Stimulated activated CD4-positive, alpha-beta T cell treated with anti-CD3 and anti-CD28 coated beads, Interleukin-12 subunit alpha, Interleukin-12 subunit beta, amount 100 ng/mL, for 24 hours (primary cell): ENCODE measurements at regions not wholly inside any gene's neighbourhood (a gene's known extent, or its start where the extent isn't known, plus 50 kb on each side); places are given as distances from the start of the nearest gene placed in this dataset.
"Not testable (repeated sequence)": the region's sequence is repeated elsewhere in the genome, so short reads cannot be mapped to it uniquely, and the experiment has no call there.

Experiments used
- DNase-seq, 2 experiments: peaks; one replicate each; pipeline ENCODE4 v3.0.0-alpha.2; 2020; ENCODE audit warnings: low read depth in 2 of 2

DNA sequence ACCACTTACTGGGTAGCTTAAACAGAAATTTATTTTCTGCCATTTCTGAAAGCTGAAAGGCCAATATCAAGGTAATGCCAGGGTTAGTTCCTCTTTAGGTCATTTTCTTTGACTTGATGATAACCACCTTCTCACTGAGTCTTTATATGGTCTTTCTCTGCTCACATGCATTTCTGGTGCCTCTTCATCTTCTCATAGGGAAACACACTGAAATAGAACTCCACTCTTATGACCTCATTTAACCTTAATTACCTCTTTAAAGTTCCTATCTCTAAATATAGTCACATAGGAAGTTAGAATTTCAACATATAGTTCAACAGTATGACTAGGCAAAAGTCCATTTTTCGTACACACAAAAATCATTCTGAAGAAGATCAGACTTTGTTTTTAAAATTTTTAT lies 616.8 kb upstream of the VRK2 start:
- DNase-seq = no peak

- no peak for DNase-seq
These were observed 614.1 kb upstream of the VRK2 start for GRCh38 chr2:57432528-57432927.

GRCh38 chr2:57434441-57434840 lies 612.2 kb upstream of the VRK2 start:
- DNase-seq = no peak

GRCh38 chr2:57434972-57435371 lies 611.6 kb upstream of the VRK2 start:
- no peak for DNase-seq

DNA sequence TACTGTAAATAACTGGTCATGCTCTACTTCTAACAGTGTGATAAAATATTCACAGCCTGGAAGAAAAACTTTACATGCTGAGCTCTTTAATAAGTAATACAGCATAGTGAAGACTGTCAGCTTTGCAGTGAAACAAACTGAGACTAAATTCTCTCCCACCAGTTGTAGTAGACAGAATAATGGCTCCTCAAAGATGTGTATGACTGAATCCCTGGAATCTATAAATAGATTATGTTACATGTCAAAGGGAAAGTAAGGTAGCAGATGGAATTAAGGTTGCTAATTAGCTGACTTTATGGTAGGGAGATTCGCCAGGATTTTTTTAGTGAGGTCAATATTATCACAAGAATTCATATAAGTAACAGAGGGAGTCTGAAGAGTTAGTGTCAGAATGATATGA lies 609.5 kb upstream of the VRK2 start:
- no peak for DNase-seq

DNA sequence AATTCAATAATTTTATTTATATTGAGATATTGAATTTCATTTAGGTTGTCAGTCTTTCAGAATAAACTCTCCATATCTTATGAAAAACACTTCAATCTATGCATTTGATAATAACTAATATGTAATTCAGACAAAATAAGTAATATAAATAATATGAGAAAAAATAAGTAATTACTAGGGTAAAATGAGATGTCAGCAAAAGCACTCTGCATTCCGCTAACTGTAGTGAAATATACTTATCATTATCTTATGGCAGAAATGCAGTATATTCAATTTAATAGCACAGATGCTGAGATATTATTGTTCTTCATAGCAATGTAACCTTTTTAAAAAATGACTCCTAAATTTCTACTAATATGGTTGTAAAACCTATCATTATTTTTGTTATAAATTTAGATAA lies 606.2 kb upstream of the VRK2 start:
- no peak for DNase-seq

GRCh38 chr2:57443086-57443485 lies 603.5 kb upstream of the VRK2 start:
- no peak for DNase-seq

DNA sequence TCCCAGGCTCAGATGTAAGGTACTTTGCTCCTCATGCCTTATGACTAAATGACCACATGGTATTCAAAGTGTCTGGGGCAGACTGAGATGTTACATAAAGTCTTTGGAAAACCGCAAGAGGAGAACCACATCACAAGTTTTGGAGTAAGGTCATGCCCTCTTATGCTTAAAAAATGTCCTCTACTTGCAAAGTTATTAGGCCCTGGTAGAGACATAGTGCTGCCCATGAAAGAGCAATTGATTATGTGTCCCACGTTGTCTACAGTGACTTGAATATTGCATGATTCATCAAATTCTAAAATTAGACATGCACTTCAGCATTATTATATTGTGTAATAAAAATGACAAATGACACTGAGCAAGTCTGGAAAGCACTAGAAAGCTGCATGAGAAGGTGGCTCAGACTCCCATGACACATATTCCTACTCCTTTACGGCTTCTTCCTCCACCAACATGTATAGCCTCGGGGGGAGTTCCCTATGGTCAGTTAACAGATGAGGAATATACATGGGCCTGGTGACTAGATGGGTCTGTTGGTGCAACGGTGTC lies 602.6 kb upstream of the VRK2 start:
- no peak for DNase-seq

DNA sequence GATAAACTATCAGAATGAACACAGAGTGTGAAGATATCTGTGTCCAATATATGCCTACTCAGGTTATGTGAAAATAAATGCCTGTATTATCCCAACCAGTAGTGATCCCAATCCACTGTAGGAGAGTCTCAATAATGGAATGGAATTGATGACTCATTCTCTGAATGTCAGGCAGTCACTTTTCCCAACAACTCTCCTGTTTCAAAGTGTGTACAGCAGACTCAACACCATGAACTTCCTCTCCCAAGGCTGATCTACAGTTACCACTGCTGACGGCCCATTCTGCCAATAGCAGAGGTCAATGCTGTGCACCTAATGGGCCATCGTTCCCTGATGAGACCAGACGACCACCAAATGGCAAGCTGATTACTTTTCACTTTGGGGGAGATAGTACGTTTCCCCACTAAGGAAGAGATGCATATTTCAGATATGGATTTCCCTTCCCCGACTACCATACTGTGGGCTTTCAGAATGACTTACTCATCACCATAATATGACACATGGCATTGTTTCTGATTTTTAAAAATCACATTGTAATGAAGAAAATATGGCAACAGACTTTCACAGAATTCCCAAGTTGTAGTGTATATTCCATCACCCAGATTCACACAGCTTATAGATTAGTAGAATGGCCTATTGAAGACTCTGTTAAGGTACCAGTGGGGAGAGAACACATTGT lies 601.7 kb upstream of the VRK2 start:
- DNase-seq = no peak

DNA sequence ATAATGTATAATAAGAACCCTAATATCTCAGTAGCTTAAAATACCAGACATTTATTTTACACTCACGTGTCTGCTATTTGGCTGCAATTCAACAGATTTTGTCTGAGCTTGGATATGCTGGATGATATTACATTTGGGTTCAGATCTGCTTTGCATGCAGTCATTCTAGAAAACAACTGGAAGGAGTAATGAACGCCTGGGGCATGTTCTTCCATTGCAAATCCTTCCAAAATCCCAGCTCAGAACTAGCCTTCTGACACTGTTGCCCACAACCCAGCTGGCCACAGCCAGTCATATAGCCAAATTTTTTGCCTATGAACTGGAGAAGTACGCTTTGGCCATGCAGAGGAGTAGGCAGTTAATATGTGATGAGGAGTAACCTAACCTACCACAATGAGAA lies 597.8 kb upstream of the VRK2 start:
- DNase-seq = no peak

- DNase-seq = no peak
These were observed 596.4 kb upstream of the VRK2 start for GRCh38 chr2:57450170-57450569.

DNA sequence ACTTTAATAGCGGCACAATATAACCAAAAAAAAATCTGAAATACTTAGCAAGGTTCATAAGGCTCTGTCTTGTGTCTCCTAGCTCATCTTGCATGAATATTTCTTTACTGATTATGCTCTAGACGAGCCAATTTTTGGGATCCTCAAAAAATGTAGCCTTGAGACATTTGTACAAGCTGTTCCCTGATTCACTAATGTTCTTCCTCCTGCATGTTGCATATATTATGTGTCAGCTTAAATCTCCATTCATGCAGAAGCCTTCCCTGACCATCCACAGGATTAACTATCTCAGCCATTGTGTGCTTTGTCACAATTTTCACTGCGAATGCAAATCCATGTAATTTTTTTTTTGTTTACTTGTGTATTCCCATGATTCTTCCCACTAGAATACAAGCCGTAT lies 594.0 kb upstream of the VRK2 start:
- no peak for DNase-seq

- no peak for DNase-seq
These were observed 592.7 kb upstream of the VRK2 start for GRCh38 chr2:57453945-57454344.

DNA sequence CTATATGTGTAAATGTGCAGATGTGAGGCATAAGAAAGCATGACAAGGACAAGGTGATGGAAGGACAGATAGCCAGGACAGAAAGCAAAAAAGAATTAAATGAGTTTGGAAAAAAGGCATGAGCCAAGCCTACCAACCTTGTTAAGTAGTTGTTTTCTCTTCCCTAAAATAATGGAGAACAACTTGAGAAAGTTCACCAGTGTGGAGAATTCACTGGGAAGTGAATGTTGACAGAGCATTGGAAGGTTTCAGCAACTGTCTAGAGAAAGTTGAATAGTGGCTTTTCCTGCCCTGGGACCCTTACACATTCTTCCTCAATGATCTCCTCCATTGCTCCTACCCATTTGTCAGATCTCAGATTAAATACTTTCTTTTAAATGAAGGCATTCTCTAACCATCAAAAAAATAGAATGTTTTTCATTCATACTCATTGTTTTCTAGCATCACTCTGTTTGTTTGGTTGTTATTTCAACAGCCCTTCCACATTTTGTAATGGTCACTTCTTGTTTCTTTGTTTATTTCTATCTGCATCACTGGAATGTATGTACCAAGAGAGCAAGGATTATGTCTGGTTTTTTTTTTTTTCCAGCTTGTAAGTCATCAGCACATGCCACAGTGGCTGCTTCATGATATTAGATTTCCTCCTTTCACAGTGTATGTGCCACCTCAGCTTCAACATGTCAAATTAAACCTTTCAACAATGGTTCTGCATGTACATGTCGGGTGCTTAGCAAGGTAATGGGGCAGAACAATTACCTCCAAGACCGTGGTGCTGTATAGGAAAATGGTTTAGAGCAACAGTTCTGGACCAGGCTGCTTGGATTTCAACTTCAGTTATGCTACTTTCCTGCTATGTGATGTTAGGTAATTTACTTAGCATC lies 586.0 kb upstream of the VRK2 start:
- no peak for DNase-seq

- DNase-seq = no peak
These were observed 585.0 kb upstream of the VRK2 start for GRCh38 chr2:57461624-57462023.

- no peak for DNase-seq
These were observed 581.5 kb upstream of the VRK2 start for GRCh38 chr2:57465067-57465466.

DNA sequence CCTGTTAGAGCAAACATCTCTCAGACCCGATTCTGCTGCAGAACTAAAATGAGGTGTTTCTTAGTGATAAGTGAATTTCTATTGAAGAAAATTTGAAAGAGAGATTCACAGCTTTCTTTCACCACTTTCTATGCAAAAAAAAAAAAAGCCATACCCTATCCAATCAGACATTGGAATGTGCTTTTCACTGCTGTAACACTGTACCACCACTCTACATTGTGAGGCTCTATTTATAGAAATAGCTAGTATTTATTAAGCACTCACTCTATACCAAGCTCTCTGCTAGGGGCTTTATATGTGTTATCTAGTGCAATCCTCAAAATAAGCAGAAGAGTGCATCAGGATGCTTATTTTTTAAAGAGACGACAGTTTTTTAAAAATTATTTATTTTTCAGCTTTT lies 580.6 kb upstream of the VRK2 start:
- DNase-seq = no peak

DNA sequence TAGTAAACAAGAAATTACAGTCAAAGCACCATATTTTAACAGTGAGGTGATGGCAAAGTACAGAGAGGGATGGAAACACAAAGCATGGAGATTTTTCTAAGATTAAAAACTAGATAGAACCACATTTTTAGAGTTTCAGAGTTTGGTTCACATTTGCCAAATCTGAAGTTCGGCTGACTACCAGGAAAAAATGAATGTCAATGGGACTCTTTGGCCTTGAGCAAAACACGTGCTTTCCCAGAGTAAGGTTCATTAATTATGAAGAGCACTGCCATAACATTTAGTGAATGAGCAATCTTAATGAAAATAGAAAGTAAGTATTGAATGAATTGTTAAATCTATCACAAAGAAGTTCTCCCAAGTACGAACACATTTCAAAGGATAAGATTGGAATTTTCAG lies 571.2 kb upstream of the VRK2 start:
- DNase-seq = no peak

- DNase-seq = no peak
These were observed 566.6 kb upstream of the VRK2 start for GRCh38 chr2:57479981-57480380.

DNA sequence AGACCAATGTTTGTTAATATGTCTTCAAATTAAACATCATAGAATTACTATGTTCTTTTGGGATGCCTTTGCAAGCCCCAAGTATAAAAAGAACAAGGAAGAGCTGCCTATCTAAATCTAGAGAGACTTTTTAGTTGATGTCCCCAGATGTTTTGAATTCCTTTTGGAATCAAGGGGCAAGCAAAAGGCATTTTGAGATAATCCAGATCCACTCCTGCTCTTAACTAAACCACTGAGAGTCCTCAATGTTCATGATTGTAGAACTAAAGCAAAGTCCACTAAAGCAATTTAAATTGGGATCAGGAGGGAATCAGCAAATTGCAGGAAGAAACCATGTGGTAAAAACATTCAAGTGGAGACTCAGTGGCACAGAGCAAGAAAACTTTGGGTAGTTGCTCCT lies 558.5 kb upstream of the VRK2 start:
- no peak for DNase-seq

DNA sequence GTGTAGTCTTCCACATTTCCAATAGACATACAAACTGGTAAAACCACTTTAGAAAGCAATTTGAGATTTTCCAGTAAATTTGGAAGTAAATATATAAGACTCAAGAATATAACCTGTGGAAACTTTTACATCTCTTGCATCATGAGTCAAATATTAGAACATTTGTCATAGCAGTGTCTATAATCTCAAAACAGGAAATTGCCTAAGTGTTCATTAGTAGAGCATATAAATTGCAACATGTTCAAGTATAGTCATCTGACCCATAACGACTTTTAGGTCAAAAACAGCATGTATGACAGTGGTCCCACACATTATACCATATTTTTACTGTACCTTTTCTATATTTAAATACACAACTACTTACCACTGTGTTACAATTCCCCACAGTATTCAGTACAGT lies 555.9 kb upstream of the VRK2 start:
- DNase-seq = no peak

GRCh38 chr2:57491213-57491612 lies 555.4 kb upstream of the VRK2 start:
- DNase-seq = no peak

GRCh38 chr2:57493966-57494365 lies 552.6 kb upstream of the VRK2 start:
- DNase-seq = not testable (repeated sequence)
